ENCODE measurements at regions not wholly inside any gene's neighbourhood (a gene's known extent, or its start where the extent isn't known, plus 50 kb on each side); places are given as distances from the start of the nearest gene placed in this dataset.

- DNase-seq, result no peak
Measured at GRCh38 chr2:156864753-156865152, 392.8 kb upstream of the GALNT5 start.

- no peak for DNase-seq
Measured at GRCh38 chr2:156867201-156867600, 390.3 kb upstream of the GALNT5 start.

GRCh38 chr2:156874707-156875106, 382.8 kb upstream of the GALNT5 start:
- no peak for DNase-seq

GRCh38 chr2:156883804-156884203, 373.7 kb upstream of the GALNT5 start:
- no peak for DNase-seq

- DNase-seq, result no peak
Measured at GRCh38 chr2:156884216-156884615, 373.3 kb upstream of the GALNT5 start.

GRCh38 chr2:156890529-156891148, 366.9 kb upstream of the GALNT5 start:
- no peak for DNase-seq

GRCh38 chr2:156891609-156892008, 365.9 kb upstream of the GALNT5 start:
- no peak for DNase-seq

GRCh38 chr2:156892467-156893281, 364.8 kb upstream of the GALNT5 start:
- peak; percentile 13 for DNase-seq

- DNase-seq, result no peak
Measured at GRCh38 chr2:156896294-156896693, 361.2 kb upstream of the GALNT5 start.

- DNase-seq, result no peak
Measured at GRCh38 chr2:156897548-156897947, 360.0 kb upstream of the GALNT5 start.

- no peak for DNase-seq
Measured at GRCh38 chr2:156901373-156902031, 356.0 kb upstream of the GALNT5 start.

- DNase-seq, result no peak
Measured at GRCh38 chr2:156903335-156903734, 354.2 kb upstream of the GALNT5 start.

- DNase-seq, result no peak
Measured at GRCh38 chr2:156907806-156908205, 349.7 kb upstream of the GALNT5 start.

GRCh38 chr2:156908825-156909224, 348.7 kb upstream of the GALNT5 start:
- no peak for DNase-seq

- DNase-seq, result no peak
Measured at GRCh38 chr2:156909983-156910382, 347.5 kb upstream of the GALNT5 start.

- no peak for DNase-seq
Measured at GRCh38 chr2:156915332-156915731, 342.2 kb upstream of the GALNT5 start.

- DNase-seq, result no peak
Measured at GRCh38 chr2:156918410-156918809, 339.1 kb upstream of the GALNT5 start.

- DNase-seq, result no peak
Measured at GRCh38 chr2:156930423-156930822, 327.1 kb upstream of the GALNT5 start.

- DNase-seq, result no peak
Measured at GRCh38 chr2:156933645-156934225, 323.8 kb upstream of the GALNT5 start.

GRCh38 chr2:156935616-156936015, 321.9 kb upstream of the GALNT5 start:
- DNase-seq, result no peak

GRCh38 chr2:156937430-156937829, 320.1 kb upstream of the GALNT5 start:
- no peak for DNase-seq

- DNase-seq, result no peak
Measured at GRCh38 chr2:156944871-156945270, 312.6 kb upstream of the GALNT5 start.

- no peak for DNase-seq
Measured at GRCh38 chr2:156947261-156947660, 310.2 kb upstream of the GALNT5 start.

GRCh38 chr2:156955701-156956100, 301.8 kb upstream of the GALNT5 start:
- no peak for DNase-seq

All from CD4-positive, alpha-beta T cell treated with Interleukin-10 for 1 hour (primary cell).